GM03348 (cell line): ENCODE measurements at regions not wholly inside any gene's neighbourhood (a gene's known extent, or its start where the extent isn't known, plus 50 kb on each side); places are given as distances from the start of the nearest gene placed in this dataset.

ENCODE experiments used
- DNase-seq: peaks from one replicate; pipeline ENCODE4 v3.0.0; 2012; ENCODE audit warnings: low spot score

- peak; percentile 65 for DNase-seq
Measured at GRCh38 chr18:46324087-46324955, 220.1 kb downstream of the HAUS1 start.

GRCh38 chr18:46325895-46326294, 221.7 kb downstream of the HAUS1 start:
- no peak for DNase-seq

- DNase-seq = no peak
Measured at GRCh38 chr18:46329736-46330246, 225.6 kb downstream of the HAUS1 start.

- DNase-seq = no peak
Measured at GRCh38 chr18:46331316-46331715, 227.1 kb downstream of the HAUS1 start.

GRCh38 chr18:46332286-46332801, 228.2 kb downstream of the HAUS1 start:
- DNase-seq = no peak

GRCh38 chr18:46332921-46333341, 228.7 kb downstream of the HAUS1 start:
- DNase-seq = no peak

GRCh38 chr18:46333431-46334135, 229.4 kb downstream of the HAUS1 start:
- DNase-seq = peak; percentile 29

GRCh38 chr18:46334868-46335281, 230.7 kb downstream of the HAUS1 start:
- DNase-seq = no peak

GRCh38 chr18:46335534-46336101, 231.4 kb downstream of the HAUS1 start:
- DNase-seq = no peak

GRCh38 chr18:46336278-46337111, 232.3 kb downstream of the HAUS1 start:
- DNase-seq = no peak

- no peak for DNase-seq
Measured at GRCh38 chr18:46337271-46337670, 233.1 kb downstream of the HAUS1 start.

GRCh38 chr18:46338205-46338604, 234.0 kb downstream of the HAUS1 start:
- DNase-seq = no peak

- no peak for DNase-seq
Measured at GRCh38 chr18:46338766-46339165, 234.6 kb downstream of the HAUS1 start.

- no peak for DNase-seq
Measured at GRCh38 chr18:46340716-46341115, 236.5 kb downstream of the HAUS1 start.

- no peak for DNase-seq
Measured at GRCh38 chr18:46341986-46342525, 237.9 kb downstream of the HAUS1 start.

GRCh38 chr18:46343456-46343855, 239.3 kb downstream of the HAUS1 start:
- no peak for DNase-seq

GRCh38 chr18:46343931-46344372, 239.8 kb downstream of the HAUS1 start:
- no peak for DNase-seq

- DNase-seq = no peak
Measured at GRCh38 chr18:46344416-46345180, 240.4 kb downstream of the HAUS1 start.

- no peak for DNase-seq
Measured at GRCh38 chr18:46345181-46345465, 240.9 kb downstream of the HAUS1 start.

- no peak for DNase-seq
Measured at GRCh38 chr18:46346213-46346612, 242.0 kb downstream of the HAUS1 start.
